GM12875 (cell line): ENCODE measurements at regions not wholly inside any gene's neighbourhood (a gene's known extent, or its start where the extent isn't known, plus 50 kb on each side); places are given as distances from the start of the nearest gene placed in this dataset.

ENCODE experiments used
- H3K4me3 ChIP-seq: one replicate; pipeline ENCODE4 v1.5.1; 2011; ENCODE audit warnings: low read depth, low read length, control low read depth
- TF ChIP-seq, protein P1 (sequence below): IDR thresholded peaks from 2 replicates; pipeline ENCODE4 v1.5.1; 2011; ENCODE audit warnings: low read depth, mild to moderate bottlenecking, control low read depth, inconsistent platforms, low read length, moderate library complexity, borderline replicate concordance; ENCODE audit not compliant: insufficient read depth

GRCh38 chr1:218538341-218538740 lies 193.2 kb downstream of the TGFB2 start:
- TF ChIP-seq, protein P1, sequence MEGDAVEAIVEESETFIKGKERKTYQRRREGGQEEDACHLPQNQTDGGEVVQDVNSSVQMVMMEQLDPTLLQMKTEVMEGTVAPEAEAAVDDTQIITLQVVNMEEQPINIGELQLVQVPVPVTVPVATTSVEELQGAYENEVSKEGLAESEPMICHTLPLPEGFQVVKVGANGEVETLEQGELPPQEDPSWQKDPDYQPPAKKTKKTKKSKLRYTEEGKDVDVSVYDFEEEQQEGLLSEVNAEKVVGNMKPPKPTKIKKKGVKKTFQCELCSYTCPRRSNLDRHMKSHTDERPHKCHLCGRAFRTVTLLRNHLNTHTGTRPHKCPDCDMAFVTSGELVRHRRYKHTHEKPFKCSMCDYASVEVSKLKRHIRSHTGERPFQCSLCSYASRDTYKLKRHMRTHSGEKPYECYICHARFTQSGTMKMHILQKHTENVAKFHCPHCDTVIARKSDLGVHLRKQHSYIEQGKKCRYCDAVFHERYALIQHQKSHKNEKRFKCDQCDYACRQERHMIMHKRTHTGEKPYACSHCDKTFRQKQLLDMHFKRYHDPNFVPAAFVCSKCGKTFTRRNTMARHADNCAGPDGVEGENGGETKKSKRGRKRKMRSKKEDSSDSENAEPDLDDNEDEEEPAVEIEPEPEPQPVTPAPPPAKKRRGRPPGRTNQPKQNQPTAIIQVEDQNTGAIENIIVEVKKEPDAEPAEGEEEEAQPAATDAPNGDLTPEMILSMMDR = no peak
- H3K4me3 ChIP-seq = no peak overlapping the region

DNA sequence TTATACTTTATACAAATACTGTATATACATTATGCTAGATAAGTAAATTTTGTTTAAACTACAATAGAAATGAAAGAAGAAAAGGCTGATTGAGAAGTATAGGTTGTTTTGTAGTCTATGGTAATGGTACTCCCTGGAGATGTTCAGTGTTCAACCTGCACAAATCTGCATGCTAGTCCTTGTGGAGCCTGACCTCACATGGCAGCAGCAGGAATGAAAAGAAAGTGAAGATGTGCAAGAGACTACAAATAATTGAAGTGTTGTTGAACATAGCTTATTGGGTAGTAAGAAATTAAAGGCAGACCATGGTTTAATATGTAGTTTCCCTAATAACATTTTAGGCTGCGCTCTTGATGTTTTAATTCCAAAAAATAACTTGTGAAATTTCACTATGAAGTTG lies 201.2 kb downstream of the TGFB2 start:
- TF ChIP-seq, protein P1 = no peak
- no peak overlapping the region for H3K4me3 ChIP-seq

- H3K4me3 ChIP-seq = no peak overlapping the region
- TF ChIP-seq, protein P1 = no peak
These were observed 203.0 kb downstream of the TGFB2 start for GRCh38 chr1:218547957-218548730.

DNA sequence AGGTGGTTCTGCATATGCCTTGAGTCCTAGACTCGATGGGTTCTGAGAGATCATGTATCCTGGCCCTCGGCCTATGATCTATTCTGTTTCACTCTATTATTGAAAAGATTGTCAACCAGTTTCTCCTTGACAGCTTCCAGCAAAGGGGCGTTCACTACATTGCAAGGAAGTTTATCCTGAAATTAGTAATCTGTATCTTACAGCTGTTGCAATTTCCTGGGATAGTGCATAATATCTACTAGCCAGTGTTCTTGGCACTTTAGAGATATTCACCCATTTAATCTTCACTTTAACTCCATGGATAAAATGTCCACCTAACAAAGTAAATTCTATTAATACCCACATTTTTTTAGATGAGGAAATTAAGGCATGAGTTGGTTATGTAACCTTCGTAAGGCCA lies 203.6 kb downstream of the TGFB2 start:
- H3K4me3 ChIP-seq = no peak overlapping the region
- TF ChIP-seq, protein P1 = no peak

DNA sequence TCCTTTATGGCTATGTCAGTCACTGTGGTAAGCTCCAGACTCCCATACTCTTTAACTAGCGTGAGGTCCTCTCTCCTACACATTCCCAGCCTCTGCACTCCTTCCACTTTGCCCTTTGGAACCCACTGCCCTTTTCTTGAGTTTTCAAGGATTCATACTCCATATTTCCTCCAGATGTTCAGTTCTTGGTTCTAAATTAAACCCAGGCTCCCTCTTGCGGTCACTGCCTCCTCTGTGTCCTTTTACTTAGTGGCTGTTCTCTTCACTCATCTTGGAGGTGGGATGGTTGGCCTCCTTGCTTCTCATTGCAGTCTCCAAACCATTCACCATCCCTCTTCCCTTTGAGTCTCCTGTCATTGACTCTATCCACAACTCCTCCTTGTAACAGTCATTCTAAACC lies 208.1 kb downstream of the TGFB2 start:
- no peak overlapping the region for H3K4me3 ChIP-seq
- TF ChIP-seq, protein P1 = no peak

- TF ChIP-seq, protein P1 = no peak
- no peak overlapping the region for H3K4me3 ChIP-seq
These were observed 210.9 kb downstream of the TGFB2 start for GRCh38 chr1:218556016-218556415.

DNA sequence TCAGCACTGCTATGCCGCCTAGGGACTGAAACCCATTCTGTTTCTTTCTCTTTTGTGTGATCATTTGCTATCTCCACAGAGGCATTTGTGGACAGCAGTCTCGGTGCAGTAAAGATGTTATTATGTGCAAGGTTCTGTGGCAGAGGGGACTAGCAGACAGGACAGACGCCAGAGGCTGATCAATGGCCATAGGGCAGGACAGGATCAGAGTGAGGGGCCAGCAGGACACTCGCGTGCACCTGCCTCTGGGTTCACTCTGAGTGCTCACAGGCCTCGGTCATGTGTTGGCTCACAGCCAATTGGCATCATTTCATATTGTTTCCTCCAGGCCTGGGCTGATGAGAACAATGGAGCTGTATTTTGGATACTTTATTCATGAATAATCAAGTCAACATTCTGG lies 212.6 kb downstream of the TGFB2 start:
- TF ChIP-seq, protein P1 = no peak

More for the DNA sequence above, 212.6 kb downstream of the TGFB2 start:
- H3K4me3 ChIP-seq = no peak overlapping the region
